OCI-LY7 (cell line): ENCODE measurements at regions not wholly inside any gene's neighbourhood (a gene's known extent, or its start where the extent isn't known, plus 50 kb on each side); places are given as distances from the start of the nearest gene placed in this dataset.

Experiments
- BruUV-seq: library from RNA; stranded (reverse); fragments of 400-500 nt; replicated peaks from 2 replicates; lab custom pipeline; 2021; lab: Mats Ljungman, UMichigan
- CTCF ChIA-PET: fragments of 300-600 bp; sonication (Branson Sonifier 250); formaldehyde crosslinking; loops from one replicate; lab custom pipeline; 2022; ENCODE audit warnings: antibody characterized with exemption; ENCODE audit not compliant: unreplicated experiment; lab: Charles Lee
- POLR2A ChIA-PET: fragments of 300-600 bp; sonication (Branson Sonifier 250); formaldehyde crosslinking; loops from one replicate; lab custom pipeline; 2022; ENCODE audit warnings: antibody characterized with exemption; lab: Charles Lee
- DNase-seq: peaks from one replicate; pipeline ENCODE4 v3.0.0-alpha.2; 2015; ENCODE audit warnings: low spot score
- H2AFZ ChIP-seq: fragments of 200-600 bp; sonication (generic), shearing (Covaris generic); 2 replicates; pipeline ENCODE4 v1.6.1; 2014; ENCODE audit warnings: mild to moderate bottlenecking, antibody characterized with exemption, low read length, moderate library complexity
- H3K27ac ChIP-seq: fragments of 200-600 bp; sonication (generic); 2 replicates; pipeline ENCODE4 v1.5.1; 2014; ENCODE audit warnings: mixed run types, low read depth, mild to moderate bottlenecking, moderate library complexity, low read length, inconsistent platforms; ENCODE audit not compliant: poor library complexity, severe bottlenecking
- H3K36me3 ChIP-seq: fragments of 200-600 bp; sonication (generic); 2 replicates; pipeline ENCODE4 v1.6.1; 2014; ENCODE audit warnings: mild to moderate bottlenecking, antibody characterized with exemption, low read length, moderate library complexity, mixed read lengths; ENCODE audit not compliant: insufficient read depth
- H3K4me1 ChIP-seq: fragments of 200-600 bp; sonication (generic); 2 replicates; pipeline ENCODE4 v1.5.1; 2014; ENCODE audit warnings: mild to moderate bottlenecking, low read length; ENCODE audit not compliant: insufficient read depth, poor library complexity, severe bottlenecking
- H3K4me2 ChIP-seq: fragments of 200-600 bp; sonication (generic); 2 replicates; pipeline ENCODE4 v1.6.1; 2014; ENCODE audit warnings: mild to moderate bottlenecking, low read length
- H3K4me3 ChIP-seq: fragments of 200-600 bp; sonication (generic); 2 replicates; pipeline ENCODE4 v1.5.1; 2014; ENCODE audit warnings: mild to moderate bottlenecking, low read depth, low read length; ENCODE audit not compliant: poor library complexity, severe bottlenecking
- H3K79me2 ChIP-seq: fragments of 200-600 bp; sonication (generic); 2 replicates; pipeline ENCODE4 v1.6.1; 2016; ENCODE audit warnings: low read depth, mild to moderate bottlenecking, low read length, moderate library complexity, mixed read lengths; ENCODE audit not compliant: insufficient read depth
- H3K9me2 ChIP-seq: fragments of 200-600 bp; sonication (generic); 2 replicates; pipeline ENCODE4 v1.6.1; 2016; ENCODE audit warnings: mild to moderate bottlenecking, low read length, mixed read lengths; ENCODE audit not compliant: insufficient read depth
- H3K9me3 ChIP-seq: fragments of 200-600 bp; sonication (generic); 2 replicates; pipeline ENCODE4 v1.6.1; 2014; ENCODE audit warnings: mild to moderate bottlenecking, mixed run types, low read length, mixed read lengths
- H4K20me1 ChIP-seq: fragments of 200-600 bp; sonication (generic); 2 replicates; pipeline ENCODE4 v1.6.1; 2014; ENCODE audit warnings: mild to moderate bottlenecking, antibody characterized with exemption, low read length, moderate library complexity, mixed read lengths; ENCODE audit not compliant: insufficient read depth
- CTCF ChIP-seq: fragments of 200-600 bp; sonication (generic); conservative IDR thresholded peaks from 2 replicates; pipeline ENCODE4 v1.5.1; 2014; ENCODE audit warnings: mild to moderate bottlenecking, antibody characterized with exemption, low read length, moderate library complexity, mixed read lengths
- EZH2phosphoT487 ChIP-seq: fragments of 200-600 bp; sonication (generic); IDR thresholded peaks from 2 replicates; pipeline ENCODE4 v1.6.1; 2018; ENCODE audit warnings: low read depth, borderline replicate concordance, mild to moderate bottlenecking, mixed run types, antibody characterized with exemption, low read length, moderate library complexity, mixed read lengths
- intact Hi-C: fragments of 100-400 bp; cut with micrococcal nuclease; formaldehyde crosslinking; loops from one replicate; pipeline ENCODE4 v1.10.0; 2022; ENCODE audit not compliant: unreplicated experiment

DNA sequence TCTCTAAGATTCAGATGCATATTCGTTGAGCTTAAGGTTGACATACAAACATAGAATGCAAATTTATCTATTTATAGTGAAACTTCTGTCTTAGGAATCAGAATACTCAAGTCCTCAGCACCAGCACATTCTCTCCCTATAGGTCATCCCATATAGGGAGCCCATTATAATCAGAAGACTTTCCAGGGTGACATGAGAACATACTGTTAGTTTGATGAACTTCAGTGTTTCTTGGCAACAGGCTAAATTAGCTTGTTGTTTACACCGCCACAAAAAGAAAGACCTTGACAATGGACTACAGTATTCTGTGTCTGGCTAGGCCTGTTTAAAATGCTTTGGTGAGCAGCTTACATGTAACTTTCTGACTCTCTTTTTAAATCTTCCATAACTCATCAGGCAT is 104.2 kb downstream of the TAF11L14 start:
- no peaks in the 10 kb centered on the region for H3K36me3 ChIP-seq
- no peaks in the 10 kb centered on the region for H3K9me3 ChIP-seq
- H3K4me3 ChIP-seq: no peak overlapping the region
- no peak for DNase-seq
- H3K27ac ChIP-seq: no peak overlapping the region
- intact Hi-C loops: no loop called here
- H3K4me2 ChIP-seq: no peak overlapping the region
- TF ChIP-seq CTCF (no peak), EZH2phosphoT487 (no peak)
- no TSS peak for BruUV-seq
- ChIA-PET CTCF (no interaction called here), POLR2A (interaction anchor here (1.0 kb wide), 1 partner anchor 14 kb away, joined by 4 read pairs; no protein-coding TSS in a partner anchor)
- no peaks in the 10 kb centered on the region for H3K9me2 ChIP-seq
- H3K79me2 ChIP-seq: no peaks in the 10 kb centered on the region
- no peaks in the 10 kb centered on the region for H3K4me1 ChIP-seq
- H2AFZ ChIP-seq: no peak overlapping the region
- no peaks in the 10 kb centered on the region for H4K20me1 ChIP-seq

DNA sequence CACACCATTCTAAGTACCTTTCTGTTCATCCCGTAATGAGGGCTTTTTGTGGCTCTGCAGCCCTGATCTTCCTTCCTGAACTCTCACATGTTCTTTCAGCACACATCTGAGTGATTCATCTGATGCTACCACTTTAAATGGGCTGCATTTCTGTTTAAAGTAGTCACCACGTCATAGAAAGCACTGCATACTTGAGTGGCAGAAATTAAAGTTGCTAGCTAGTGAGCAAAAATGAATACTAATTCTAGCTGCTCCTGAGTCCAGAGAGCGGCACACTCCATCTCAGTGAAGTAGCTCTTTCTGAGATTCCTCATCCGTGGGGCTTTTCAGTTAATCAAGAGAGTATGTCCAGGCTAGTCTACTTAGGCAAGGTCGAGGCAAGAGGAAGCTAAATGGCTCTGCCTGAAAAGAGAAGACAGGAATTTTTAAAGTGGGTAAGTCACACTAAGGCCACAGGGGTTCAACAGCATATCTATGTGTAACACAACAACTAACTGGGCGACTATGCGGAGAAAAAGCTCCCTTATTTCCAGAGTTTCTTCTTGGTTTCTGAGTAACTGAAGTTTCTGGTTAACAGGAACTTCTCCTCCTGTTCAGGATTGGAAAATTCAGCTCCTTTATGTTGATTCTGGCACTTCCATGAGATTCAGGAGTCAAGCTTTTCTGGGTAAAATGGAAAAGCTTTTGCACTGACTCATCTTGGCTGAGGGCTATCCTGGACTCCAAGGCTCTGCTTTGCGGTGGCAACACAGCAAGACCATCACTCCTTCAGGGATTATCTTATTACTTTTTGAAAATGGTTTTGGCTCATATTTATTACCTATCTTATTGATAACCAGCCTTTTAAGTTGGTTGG is 109.5 kb downstream of the TAF11L14 start:
- Histone ChIP-seq H3K4me3 (no peak overlapping the region), H4K20me1 (no peaks in the 10 kb centered on the region), H3K4me1 (no peaks in the 10 kb centered on the region), H3K36me3 (no peaks in the 10 kb centered on the region), H2AFZ (no peak overlapping the region), H3K79me2 (no peaks in the 10 kb centered on the region), H3K9me2 (no peaks in the 10 kb centered on the region), H3K4me2 (no peak overlapping the region), H3K9me3 (no peaks in the 10 kb centered on the region), H3K27ac (no peak overlapping the region)
- no peak for DNase-seq
- POLR2A ChIA-PET: no interaction called here
- no peak for TF ChIP-seq CTCF
- no peak for TF ChIP-seq EZH2phosphoT487
- intact Hi-C loops: no loop called here
- CTCF ChIA-PET: no interaction called here
- BruUV-seq: no TSS peak

DNA sequence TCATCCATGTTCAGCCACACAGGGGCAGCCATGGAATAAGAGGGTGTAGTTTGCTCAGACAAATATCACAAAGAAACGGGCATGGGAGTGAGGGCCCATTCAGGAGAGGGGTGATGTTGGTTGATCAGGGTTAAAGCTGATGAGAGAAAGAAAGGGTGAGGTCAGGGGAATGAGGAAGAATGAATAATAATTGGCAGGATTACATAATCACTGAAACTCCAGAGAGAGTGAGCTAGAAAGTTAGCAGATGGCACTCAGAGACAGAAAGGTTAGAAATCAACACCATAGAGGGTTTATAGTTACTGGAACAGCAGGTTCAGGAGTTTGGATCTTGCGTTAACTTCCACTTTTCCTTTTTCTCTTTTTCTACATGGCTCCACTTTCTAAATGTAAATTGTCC is 113.9 kb downstream of the TAF11L14 start:
- no TSS peak for BruUV-seq
- Histone ChIP-seq H3K9me2 (no peaks in the 10 kb centered on the region), H3K36me3 (no peaks in the 10 kb centered on the region), H3K4me2 (no peak overlapping the region), H3K79me2 (no peaks in the 10 kb centered on the region), H4K20me1 (no peaks in the 10 kb centered on the region), H3K4me1 (no peaks in the 10 kb centered on the region), H3K4me3 (no peak overlapping the region), H3K27ac (no peak overlapping the region), H3K9me3 (no peaks in the 10 kb centered on the region), H2AFZ (no peak overlapping the region)
- CTCF ChIA-PET: no interaction called here
- intact Hi-C loops: no loop called here
- TF ChIP-seq EZH2phosphoT487: no peak
- TF ChIP-seq CTCF: no peak
- POLR2A ChIA-PET: no interaction called here
- DNase-seq: no peak
